KMS-11 (cell line): ENCODE measurements at regions not wholly inside any gene's neighbourhood (a gene's known extent, or its start where the extent isn't known, plus 50 kb on each side); places are given as distances from the start of the nearest gene placed in this dataset.
A peak's percentile ranks its signal among the peaks of the same experiment; 100 is the strongest.
"Not testable (repeated sequence)": the region's sequence is repeated elsewhere in the genome, so short reads cannot be mapped to it uniquely, and the experiment has no call there.

Experiments used
- H2AFZ ChIP-seq: fragments of 200-600 bp; sonication (generic); 2 replicates; pipeline ENCODE4 v1.6.1; 2016; ENCODE audit warnings: antibody characterized with exemption, mixed run types, low read depth
- H3K27ac ChIP-seq: fragments of 200-600 bp; sonication (generic); 2 replicates; pipeline ENCODE4 v1.6.1; 2016; ENCODE audit warnings: mild to moderate bottlenecking, mixed run types
- H3K27me3 ChIP-seq: fragments of 200-600 bp; sonication (generic); 2 replicates; pipeline ENCODE4 v1.6.1; 2017; ENCODE audit warnings: mild to moderate bottlenecking, low read depth, mixed run types, moderate library complexity; ENCODE audit not compliant: insufficient read depth
- H3K36me3 ChIP-seq: fragments of 200-600 bp; sonication (generic); 2 replicates; pipeline ENCODE4 v1.6.1; 2017; ENCODE audit warnings: mild to moderate bottlenecking, mixed run types; ENCODE audit not compliant: insufficient read depth
- H3K4me1 ChIP-seq: fragments of 200-600 bp; sonication (generic); 2 replicates; pipeline ENCODE4 v1.6.1; 2016; ENCODE audit warnings: mild to moderate bottlenecking, low read depth, mixed run types; ENCODE audit not compliant: poor library complexity, severe bottlenecking
- H3K4me2 ChIP-seq: fragments of 200-600 bp; sonication (generic); 2 replicates; pipeline ENCODE4 v1.7.0; 2016; ENCODE audit warnings: mild to moderate bottlenecking, mixed run types
- H3K4me3 ChIP-seq: fragments of 200-600 bp; sonication (generic); IDR thresholded peaks from 2 replicates; pipeline ENCODE4 v1.6.1; 2017; ENCODE audit warnings: low read depth, low read length, mixed read lengths; ENCODE audit not compliant: insufficient read depth
- H3K79me2 ChIP-seq: fragments of 200-600 bp; sonication (generic); 2 replicates; pipeline ENCODE4 v1.6.1; 2016; ENCODE audit warnings: low read depth, mixed run types; ENCODE audit not compliant: insufficient read depth
- H3K9ac ChIP-seq: fragments of 200-600 bp; sonication (generic); 2 replicates; pipeline ENCODE4 v1.6.1; 2016; ENCODE audit warnings: mild to moderate bottlenecking, mixed run types
- H4K20me1 ChIP-seq: fragments of 200-600 bp; sonication (generic); 2 replicates; pipeline ENCODE4 v1.6.1; 2016; ENCODE audit warnings: mild to moderate bottlenecking, mixed run types; ENCODE audit not compliant: insufficient read depth
- CTCF ChIP-seq: fragments of 200-600 bp; sonication (generic); conservative IDR thresholded peaks from 2 replicates; pipeline ENCODE4 v1.6.1; 2017; ENCODE audit warnings: low read depth, mild to moderate bottlenecking, antibody characterized with exemption, low read length, moderate library complexity, mixed read lengths

DNA sequence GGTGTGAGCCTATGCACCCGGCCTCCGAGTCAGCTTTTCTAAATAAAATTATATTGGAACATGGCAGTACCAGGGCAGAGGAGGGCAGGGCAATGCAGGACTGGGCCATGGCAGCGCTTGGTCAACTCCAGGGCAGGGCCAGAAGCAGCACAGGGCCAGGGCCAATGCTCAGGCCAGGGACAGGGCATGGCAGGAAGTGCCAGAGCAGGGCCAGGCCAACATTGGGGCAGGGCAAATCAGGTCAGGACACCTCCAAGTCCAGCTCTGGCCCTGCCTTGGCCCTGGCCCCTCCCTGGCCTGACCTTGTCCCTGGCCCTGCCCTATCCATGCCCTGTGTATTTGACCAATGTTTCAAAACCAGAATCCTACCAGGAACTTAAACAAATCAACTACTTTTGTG lies 156.1 kb downstream of the LIPI start:
- Histone ChIP-seq H3K36me3 (no peaks in the 10 kb centered on the region), H4K20me1 (no peaks in the 10 kb centered on the region), H3K4me1 (no peaks in the 10 kb centered on the region), H3K4me2 (no peak overlapping the region), H3K79me2 (peaks cover 22% of the 10 kb centered on the region), H3K9ac (no peak overlapping the region), H3K27me3 (no peaks in the 10 kb centered on the region), H2AFZ (no peak overlapping the region), H3K4me3 (no peak overlapping the region), H3K27ac (no peak overlapping the region)
- no peak for TF ChIP-seq CTCF

GRCh38 chr21:14050121-14050520 lies 160.6 kb downstream of the LIPI start:
- Histone ChIP-seq H3K4me2 (no peak overlapping the region), H2AFZ (no peak overlapping the region), H3K4me3 (no peak overlapping the region), H3K9ac (no peak overlapping the region), H4K20me1 (no peaks in the 10 kb centered on the region), H3K27me3 (no peaks in the 10 kb centered on the region), H3K27ac (no peak overlapping the region), H3K79me2 (peaks cover 22% of the 10 kb centered on the region), H3K36me3 (no peaks in the 10 kb centered on the region), H3K4me1 (no peaks in the 10 kb centered on the region)
- TF ChIP-seq CTCF, result no peak

DNA sequence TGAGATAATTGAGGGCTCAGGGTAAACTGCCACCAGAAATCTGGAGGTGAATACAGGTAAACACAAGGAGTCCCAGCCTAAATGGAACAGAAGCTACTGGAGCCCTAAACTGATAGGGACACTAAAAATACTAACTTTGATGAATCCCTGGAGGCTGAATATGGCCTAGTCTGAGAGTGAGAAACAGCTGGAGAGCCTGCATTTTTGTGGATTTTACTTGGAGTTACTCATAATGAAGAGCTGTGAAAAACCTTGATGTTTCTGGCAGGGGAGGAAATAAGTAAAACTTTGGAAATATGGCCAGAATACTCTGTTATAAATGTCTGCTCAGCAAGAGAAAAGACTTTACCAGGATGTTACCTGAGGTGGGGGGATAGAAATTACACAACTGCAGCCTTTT lies 164.4 kb downstream of the LIPI start:
- H3K4me2 ChIP-seq, result no peak overlapping the region
- H3K27me3 ChIP-seq, result no peaks in the 10 kb centered on the region
- H3K9ac ChIP-seq, result no peak overlapping the region
- H4K20me1 ChIP-seq, result no peaks in the 10 kb centered on the region
- H3K36me3 ChIP-seq, result no peaks in the 10 kb centered on the region
- 0 out of 2 replicates have a peak, but pooled peaks cover 10% of the 10 kb centered on the region for H3K79me2 ChIP-seq
- no peaks in the 10 kb centered on the region for H3K4me1 ChIP-seq
- H2AFZ ChIP-seq, result no peak overlapping the region
- H3K27ac ChIP-seq, result no peak overlapping the region
- TF ChIP-seq CTCF, result no peak
- no peak overlapping the region for H3K4me3 ChIP-seq

DNA sequence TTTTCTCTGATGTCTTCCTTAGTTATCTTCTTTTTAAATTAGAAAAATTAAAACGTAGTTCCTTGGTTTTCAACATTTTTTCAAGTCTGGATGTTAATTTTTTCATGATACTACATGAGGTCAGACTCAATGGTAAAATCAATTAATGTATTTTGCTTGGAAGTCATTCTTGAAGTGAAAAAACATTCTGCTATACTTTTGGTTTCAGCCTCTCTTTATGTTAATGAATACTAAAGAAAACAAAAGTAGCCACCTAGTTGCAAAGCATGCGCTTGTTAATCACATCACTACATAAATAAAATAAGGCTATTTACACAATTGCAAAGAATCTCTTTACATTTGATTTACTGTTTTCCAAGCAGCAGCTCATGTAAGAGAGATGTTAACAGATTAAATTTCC lies 170.4 kb downstream of the LIPI start:
- peaks cover 11% of the 10 kb centered on the region; the same call in 1 of the 2 replicates for H3K79me2 ChIP-seq
- TF ChIP-seq CTCF, result no peak

GRCh38 chr21:14028619-14029018 lies 182.1 kb downstream of the LIPI start:
- peak overlapping the region; percentile 10; the same call in 1 of the 2 replicates for H3K4me2 ChIP-seq
- H3K4me3 ChIP-seq, H3K9ac ChIP-seq: not testable (repeated sequence)

More for the DNA sequence above, 170.4 kb downstream of the LIPI start:
- Histone ChIP-seq H3K4me3 (no peak overlapping the region), H2AFZ (no peak overlapping the region), H3K4me2 (peak overlapping the region; percentile 15; the same call in 1 of the 2 replicates), H3K36me3 (no peaks in the 10 kb centered on the region), H3K9ac (no peak overlapping the region), H3K4me1 (peaks cover 11% of the 10 kb centered on the region), H3K27me3 (no peaks in the 10 kb centered on the region), H4K20me1 (no peaks in the 10 kb centered on the region), H3K27ac (no peak overlapping the region)

DNA sequence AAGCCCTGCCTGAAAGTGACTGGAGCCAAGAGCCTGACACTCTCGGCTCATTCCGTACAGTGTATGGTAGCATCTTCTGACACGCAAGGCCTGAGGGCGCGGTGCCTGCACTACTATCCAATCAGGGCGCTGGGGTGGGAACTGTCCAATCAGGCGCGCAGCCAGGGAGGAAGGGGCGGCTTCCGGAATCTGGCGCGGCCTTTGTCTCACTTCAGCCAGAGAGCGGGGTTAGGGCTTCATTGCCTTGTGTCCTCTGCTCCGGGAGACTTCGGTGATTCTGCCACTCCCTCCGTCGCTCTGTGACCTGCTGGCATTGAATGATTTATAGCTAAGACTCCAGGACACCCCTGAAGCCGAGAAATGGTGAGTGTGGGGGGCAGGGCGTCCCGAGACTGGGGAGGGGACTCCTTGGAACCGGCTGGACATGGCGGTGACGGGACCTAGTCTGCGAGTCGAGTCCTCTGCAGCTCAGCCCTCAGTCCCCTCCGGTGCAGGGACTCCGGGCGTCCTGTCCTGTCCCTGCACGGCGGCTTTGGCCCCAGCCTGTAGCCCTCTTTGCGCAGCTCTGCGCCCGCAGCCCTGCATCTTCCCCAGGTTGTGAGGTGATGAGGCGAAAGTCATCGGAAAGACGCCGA lies 183.4 kb downstream of the LIPI start:
- Histone ChIP-seq H3K9ac (peak overlapping the region; percentile 69; the same call in 1 of the 2 replicates), H2AFZ (peak overlapping the region; percentile 89), H3K79me2 (peaks cover 16% of the 10 kb centered on the region; the same call in 1 of the 2 replicates), H3K4me2 (peak overlapping the region; percentile 66), H3K27ac (peak overlapping the region; percentile 22; the same call in 1 of the 2 replicates)
- not testable (repeated sequence) for H4K20me1 ChIP-seq, H3K27me3 ChIP-seq, H3K4me1 ChIP-seq, H3K4me3 ChIP-seq, H3K36me3 ChIP-seq

More at GRCh38 chr21:14028619-14029018, 182.1 kb downstream of the LIPI start:
- not testable (repeated sequence) for H4K20me1 ChIP-seq, H2AFZ ChIP-seq, H3K4me1 ChIP-seq, H3K36me3 ChIP-seq, H3K27ac ChIP-seq, H3K27me3 ChIP-seq
- H3K79me2 ChIP-seq, result peaks cover 16% of the 10 kb centered on the region; the same call in 1 of the 2 replicates

DNA sequence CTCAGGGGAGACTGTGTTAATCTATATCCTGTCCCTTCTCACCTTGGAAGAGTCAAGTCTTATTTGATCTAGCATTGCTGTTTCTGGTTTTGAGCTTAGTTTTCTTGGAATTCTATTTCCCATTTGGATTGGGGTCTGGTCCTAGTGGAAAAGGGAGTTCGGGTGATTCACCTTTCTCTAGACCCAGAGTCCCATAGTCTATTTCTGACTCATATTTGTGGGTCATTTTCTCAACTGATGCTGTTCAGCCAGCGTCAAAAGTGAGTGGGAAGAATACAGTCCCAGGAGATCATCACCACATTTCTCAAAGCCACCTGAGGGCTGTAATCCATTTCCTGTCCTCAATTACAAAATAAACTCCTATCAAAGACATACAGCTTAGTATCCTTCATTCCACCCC lies 190.6 kb downstream of the LIPI start:
- not testable (repeated sequence) for H3K4me2 ChIP-seq, H3K4me1 ChIP-seq, H3K27me3 ChIP-seq, H3K9ac ChIP-seq, H4K20me1 ChIP-seq, H3K27ac ChIP-seq, H3K4me3 ChIP-seq, H3K79me2 ChIP-seq, H3K36me3 ChIP-seq, H2AFZ ChIP-seq
